NCI-H69 (cell line): ENCODE measurements at regions not wholly inside any gene's neighbourhood (a gene's known extent, or its start where the extent isn't known, plus 50 kb on each side); places are given as distances from the start of the nearest gene placed in this dataset.

Experiments used
- DNase-seq: peaks from one replicate; lab custom pipeline; 2025; lab: John Stamatoyannopoulos, UW

DNA sequence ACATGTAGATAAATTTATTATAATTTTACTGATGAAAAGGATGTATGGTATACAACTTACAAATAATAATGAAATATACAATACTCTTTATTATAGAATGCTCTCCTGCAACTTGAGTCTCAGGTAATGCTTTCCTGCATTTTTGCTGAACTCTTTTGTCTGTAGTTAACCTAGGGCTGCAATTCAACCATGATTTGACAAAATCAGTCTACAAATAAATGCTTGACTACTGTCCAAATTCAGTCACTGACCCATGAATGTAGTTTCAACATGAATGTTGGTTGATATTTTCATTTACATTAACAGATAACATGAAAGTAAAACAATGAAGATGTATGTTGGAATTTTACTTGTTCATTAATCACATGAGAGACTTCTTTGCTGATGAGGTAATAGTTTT, 320.9 kb downstream of the ZSWIM6 start:
- DNase-seq, result no peak

DNA sequence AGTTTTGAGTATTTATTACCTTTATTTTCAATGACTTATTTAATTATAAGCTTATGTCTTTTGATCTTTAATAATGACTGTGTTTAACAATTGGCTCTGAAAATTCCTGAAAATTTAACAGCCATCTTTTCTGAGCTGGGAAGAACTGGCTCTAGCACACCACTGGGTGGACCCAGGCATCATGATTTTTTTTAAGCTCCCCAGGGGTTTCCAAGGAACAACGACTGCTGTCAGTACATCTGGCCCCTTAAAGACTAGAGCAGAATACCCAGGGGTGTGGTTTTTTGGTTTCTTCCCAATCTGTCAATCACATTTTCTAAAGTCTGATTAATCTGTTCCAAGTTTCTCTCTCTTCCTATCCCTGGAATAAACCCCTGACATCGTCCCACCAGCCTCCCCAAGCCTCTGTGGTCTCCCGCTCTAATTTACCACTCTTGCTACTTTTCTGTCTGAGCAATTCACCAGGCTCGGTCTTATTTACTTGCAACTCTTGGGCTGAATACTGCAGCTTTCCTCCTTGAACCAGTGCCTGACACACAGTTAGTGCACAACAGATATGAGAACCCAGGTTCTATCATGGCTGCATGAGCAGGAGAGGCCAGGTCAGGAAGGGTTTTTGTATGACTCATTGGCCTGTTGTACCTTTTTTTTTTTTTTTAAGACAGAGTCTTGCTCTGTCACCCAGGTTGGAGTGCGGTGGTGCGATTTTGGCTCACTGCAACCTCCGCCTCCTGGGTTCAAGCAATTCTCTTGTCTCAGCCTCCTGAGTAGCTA, 321.9 kb downstream of the ZSWIM6 start:
- peak; percentile 62 for DNase-seq

DNA sequence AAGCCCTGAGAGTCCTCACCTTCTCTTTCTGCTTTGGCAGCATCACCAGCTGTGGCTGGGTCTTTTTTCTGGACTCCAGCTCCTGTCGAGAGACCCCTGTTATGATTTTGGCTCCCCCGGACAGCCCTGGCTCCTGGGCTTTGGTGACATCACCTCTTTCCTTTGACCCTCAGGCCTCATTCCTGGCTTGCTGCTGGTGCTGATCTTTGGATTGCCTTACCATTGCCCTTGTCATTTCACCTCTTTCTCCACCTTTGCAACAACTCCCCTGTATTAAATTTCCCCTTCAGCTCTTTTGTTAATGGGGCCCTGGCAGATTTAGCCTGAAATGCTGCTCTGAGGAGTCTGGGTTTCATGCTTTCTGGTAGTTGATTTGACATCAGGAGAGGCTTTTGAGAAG, 322.8 kb downstream of the ZSWIM6 start:
- no peak for DNase-seq

DNA sequence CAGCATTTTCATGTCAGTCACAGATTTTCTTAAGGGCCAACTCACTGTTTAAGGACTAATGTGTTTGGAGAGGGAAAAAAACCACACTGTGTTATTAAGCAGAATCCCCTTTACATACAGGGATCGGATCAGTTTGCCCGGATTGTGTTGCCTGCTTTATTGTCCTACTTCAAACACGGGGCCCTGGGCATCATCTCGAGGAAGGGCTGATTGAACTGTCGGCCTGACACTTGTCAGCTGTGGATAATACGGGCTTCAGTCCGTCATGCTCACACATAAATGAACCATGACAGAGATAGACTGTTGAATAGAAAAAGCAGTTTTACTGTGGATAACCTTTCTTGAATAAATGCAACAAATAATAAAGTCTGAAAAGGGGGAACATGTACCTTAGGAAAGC, 325.0 kb downstream of the ZSWIM6 start:
- DNase-seq, result no peak

DNA sequence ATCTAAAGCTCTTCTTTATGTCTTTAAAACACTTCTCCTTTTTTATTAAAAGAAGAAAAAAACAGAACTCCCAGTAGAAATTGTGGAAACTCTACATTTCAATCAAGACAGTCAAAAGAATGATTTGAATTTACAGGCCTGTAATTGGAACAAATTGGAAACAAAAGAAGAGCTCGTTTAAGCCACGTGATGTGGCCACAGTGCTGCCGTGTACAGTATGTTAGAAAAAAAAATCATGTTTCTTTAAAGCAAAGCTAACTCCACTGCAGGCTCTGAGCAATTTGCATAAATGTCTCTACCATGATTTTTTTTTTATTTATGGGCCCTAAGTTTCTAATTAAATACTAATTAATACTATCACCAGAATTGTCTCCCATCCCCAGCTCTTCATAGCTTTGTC, 325.6 kb downstream of the ZSWIM6 start:
- DNase-seq, result no peak

DNA sequence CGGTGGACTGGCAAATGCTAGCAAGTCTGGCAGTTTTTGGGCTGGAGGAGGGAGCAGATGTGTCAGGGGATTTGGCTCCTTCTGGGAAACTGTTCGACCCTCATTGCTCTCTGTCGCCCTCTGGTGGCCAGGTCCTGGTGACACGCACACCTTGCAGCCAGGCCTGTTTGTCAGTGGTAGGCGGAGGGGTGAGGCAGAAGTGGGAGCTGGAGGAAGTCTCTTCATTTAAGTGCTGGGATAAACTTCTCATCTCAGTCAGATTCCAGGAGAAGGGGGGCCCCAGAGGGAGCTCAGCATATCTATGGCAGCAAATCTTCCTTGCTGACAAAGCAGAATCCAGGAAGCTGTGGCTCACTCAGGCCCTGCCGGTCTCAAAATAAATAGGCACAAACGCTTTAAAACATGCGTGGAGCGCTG, 326.5 kb downstream of the ZSWIM6 start:
- DNase-seq, result peak; percentile 91

DNA sequence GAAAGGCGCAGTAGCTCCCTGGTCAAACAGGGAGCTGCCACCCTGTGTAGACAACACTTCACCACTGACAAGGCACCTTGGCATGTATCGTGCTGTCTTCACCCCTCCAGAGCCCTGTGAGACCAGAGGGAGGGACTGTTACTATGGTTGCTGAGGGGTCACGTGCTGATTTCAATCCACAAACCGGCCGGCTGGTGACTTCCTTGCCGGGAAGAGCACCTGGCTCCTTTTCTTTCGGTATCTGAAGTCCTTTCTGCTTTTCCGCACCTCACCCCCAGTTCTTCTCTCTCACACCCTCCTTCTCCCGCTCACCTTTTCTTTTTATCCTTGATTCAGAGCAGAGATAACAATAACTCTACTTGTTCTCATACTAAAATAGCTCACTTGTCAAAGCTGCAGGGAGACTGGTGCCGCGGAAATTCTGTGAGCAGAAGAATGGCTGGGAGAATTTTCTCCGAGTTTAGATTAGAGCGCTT, 327.2 kb downstream of the ZSWIM6 start:
- no peak for DNase-seq

DNA sequence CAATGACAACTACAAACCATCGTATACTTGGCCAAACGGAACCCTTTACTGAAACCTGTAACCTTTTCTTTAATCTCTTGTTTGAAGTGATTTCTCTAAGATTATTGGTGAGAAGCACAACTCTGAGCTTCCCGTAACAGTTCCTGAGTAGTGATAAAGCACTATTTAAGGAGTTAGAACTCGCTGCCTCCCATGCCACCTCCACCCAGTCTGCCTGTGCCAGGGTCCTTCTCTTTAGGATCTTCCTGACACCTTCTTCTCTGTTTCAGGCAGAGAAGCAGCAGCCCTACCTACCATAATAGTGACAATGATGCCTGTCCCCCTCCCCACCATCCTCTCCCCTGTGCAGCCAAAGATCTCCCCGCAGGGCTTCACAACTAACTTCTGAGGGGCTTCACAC, 330.6 kb downstream of the ZSWIM6 start:
- DNase-seq, result no peak

DNA sequence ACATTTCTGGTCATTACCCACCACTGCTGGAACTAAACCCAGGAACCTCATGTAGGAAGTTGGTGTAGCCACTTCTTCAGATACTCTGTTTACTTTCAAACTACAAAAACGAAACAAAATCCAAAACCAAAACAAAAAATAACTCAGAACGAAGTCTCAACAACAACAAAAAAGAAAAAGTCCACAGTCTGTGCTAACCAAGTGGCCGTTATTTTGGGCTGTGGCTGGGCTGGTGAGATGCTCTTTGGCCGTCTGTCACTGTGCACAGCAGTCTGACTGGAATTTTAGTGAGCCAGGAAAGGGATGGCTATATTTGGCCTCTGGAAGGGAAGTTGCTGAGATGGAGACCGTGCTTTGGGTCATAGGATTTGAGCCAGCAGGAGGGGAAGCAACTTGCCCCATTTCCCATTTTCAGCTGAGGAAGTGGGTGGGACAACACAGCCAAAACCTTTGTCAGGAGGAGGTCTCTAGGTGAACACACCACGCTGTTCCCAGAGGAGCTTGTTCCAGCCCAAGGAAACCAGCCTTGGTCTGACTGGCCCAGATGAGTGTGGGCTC, 334.1 kb downstream of the ZSWIM6 start:
- DNase-seq, result no peak

DNA sequence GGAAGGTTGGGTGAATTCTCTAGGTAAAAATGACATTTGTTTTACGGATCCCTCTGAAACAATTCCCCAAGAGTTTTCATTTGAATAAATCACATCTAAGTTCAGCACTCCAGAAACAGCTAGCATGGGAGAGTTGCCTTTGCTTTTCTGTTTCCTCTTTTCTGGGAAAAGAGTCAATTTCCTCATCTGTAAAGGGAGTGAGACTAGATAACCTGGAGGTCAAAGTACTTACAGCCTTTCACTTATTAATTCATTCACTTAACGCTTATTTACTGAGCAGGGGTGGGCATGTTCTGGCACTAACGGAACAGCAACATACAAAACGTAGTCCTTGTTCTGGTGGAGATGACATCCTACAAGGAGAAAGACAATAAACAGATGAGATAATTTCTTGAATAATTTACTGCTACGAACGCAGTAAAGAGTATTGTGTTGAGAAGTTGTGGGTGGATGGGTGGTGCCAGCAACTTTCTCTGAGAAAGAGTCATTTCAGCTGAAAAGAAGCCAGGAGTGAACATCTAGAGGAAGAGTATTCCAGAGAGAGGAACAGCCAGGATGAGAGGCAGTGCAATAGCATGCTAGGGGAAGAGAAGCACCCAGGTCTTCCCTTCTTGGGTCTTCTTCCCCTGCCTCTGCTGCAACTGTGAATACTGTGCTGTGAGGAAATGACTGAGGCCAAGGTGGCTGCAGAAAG, 335.6 kb downstream of the ZSWIM6 start:
- no peak for DNase-seq

DNA sequence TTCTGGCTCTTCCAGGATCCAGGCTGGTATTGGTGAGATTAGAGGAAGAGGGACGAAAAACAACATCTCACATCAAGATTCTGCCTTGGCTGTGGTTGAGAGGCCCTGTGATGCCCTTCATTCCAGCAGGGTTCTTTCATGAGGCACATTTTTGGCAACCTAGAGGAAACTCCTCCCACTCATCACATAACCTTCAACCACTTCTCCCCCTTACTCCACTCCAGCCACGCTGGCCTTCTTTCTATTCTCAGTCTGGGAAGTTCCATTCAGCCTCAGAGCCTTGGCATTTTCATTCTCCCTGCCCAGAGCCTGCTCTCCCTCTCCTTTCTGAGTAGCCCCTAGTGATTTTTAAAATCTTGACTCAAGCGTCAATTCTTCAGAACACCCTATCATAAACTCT, 337.5 kb downstream of the ZSWIM6 start:
- DNase-seq, result no peak

DNA sequence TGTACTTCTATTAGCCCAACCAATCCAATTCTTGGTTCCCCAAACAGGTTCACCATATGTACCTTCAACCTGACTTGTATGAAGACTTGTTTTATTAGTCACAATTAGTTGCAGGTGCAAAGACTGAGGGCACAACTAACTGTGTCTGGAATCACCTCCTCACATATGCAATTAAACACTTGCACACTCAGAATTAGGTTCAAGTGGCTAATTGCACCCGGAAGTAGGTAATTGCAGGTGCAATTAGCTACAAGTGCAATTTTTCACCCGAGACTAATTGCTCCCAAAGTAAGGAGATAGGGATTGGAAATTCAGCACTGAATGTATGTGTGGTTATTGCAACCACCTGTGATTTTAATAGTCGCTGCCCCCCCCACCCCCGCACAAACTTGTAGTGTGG, 338.9 kb downstream of the ZSWIM6 start:
- peak; percentile 86 for DNase-seq

DNA sequence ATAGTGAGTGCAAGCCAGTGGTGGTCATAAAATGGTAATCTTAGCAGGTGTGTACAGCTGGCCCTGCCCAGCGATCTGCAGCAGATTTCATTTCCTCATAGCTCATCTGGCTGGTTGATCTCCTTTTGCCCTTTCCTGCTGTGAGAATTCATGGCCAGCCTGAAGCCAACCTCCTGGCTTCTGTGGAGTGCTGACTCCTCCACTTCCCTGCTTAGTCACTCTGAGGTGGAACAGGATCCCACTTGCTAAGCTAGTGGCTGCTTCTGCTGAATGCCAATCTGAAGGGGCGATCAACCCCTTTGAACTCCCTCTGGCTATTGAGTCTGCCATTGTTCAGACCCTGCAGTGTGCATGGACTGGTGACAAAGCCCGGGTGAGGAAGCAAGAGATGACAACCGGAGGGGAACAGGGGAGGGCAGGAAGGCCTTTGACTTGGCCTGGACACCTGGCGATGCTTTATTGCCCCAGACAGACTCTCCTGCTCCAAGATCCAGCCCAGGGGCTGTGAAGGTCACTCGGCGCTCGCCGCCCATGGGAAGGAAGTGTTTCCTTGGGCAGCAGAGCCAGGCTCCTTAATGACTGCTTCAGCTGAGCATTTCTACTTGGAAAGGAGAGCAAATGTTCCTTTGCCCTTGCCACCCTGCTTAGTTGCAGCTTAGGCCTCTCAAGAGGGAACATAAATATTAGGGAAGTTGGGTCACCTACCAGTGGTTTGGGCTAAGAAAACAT, 341.1 kb downstream of the ZSWIM6 start:
- peak; percentile 65 for DNase-seq

DNA sequence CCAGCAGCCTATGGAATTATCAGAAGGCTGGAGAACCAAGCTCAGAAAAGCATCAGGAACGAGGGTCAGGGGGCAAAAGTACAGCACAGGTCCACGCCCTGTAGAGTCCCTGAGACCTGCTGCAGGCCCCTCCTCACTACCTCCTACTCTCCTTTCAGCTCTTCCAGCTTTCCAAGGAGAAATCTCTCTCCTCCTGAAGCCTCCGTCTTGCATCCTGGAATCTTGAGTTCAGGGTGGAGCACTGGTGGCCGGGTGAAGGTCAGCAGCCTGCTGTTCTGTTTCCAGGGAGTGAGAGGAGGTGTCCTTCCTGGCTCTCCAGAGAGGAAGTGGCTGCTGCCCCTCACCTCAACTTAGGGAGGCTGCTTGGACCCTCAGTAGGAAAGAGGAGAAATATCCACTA, 342.3 kb downstream of the ZSWIM6 start:
- no peak for DNase-seq

DNA sequence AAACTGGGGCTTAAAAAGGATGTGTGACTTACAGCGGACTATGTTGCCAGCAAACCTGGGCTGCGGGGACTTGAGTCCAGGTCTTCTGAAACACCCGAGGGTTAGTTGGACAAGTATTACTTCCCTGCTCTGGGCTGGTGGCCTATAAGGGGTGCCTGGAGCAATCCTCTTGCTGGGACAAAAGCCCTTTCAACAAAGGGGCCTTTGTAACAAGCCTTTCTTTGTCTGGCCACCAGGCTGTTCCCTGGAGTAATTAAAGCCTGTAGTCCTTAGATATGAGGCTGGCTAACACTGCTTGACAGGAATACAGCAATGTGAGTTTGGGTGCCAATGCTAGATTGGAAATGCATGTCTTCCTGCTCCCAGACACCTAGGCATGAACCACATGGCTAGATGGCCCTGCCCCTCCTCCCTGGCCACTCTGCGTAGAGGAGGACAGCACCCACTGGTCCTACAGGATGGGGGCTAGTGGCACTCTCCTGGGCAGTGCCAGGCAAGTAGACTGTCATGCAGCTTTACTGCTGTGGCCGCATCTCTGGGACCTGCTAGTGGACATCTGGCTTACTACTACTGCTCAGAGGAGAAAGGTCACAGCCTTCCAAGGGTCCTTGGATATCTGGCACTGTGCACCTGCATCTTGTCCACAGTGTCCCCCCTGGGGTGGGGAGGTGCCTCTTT, 343.1 kb downstream of the ZSWIM6 start:
- peak; percentile 46 for DNase-seq

DNA sequence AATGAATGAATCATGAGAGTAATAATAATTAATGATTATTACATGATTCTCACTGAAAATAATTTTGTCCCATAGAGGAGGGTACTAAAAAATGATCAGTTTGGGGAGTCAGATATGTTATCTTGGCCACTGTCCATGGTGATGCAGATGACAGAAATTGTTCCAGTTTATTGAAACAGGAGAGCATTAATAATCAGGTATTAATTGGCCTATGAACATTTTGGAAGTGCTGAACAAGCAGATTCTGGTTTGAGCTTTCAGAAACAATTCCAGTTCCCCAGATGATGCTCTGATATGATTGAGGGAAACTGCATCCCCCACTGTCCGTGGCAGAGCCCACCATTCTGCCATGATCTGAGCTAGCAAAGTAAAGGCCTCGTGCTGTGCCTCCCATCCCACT, 345.2 kb downstream of the ZSWIM6 start:
- DNase-seq, result no peak

DNA sequence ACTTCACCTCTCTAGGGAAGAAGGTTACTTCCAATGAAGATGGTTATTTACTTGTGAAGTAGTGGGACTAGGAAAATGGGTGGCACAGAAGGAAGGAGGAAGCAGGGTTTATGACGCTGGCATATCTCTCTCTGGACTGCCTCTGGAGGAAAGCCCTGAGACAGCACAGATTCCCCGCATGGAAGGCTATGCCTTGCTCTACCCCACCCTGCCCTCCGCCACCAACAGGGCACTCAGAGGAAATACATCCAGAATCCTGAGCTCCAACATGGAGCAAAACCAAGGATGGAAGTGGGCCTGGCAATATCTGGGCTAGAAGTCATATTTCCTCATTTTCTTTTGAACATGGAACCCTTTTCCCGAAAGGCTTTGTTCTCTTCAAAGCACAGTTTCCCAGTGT, 346.9 kb downstream of the ZSWIM6 start:
- DNase-seq, result no peak

DNA sequence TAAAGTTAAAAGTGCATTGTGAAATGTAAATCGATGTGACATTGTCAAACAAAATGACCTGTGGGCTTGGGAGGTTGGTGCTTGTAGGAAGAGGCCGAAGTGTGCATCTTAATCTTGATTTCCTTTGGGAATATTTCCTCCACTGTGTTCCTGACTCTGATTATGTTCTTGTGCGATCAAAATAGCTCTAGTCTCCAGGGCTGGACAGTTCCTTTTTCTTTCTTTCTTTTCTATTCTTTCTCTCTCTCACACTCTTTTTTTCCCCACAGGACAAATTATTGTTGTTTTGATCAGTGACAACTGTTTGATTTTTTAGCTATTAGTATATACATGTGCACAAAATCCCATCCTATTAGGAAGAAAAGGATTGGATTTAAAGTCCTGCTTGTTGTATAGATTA, 347.5 kb downstream of the ZSWIM6 start:
- DNase-seq, result no peak

DNA sequence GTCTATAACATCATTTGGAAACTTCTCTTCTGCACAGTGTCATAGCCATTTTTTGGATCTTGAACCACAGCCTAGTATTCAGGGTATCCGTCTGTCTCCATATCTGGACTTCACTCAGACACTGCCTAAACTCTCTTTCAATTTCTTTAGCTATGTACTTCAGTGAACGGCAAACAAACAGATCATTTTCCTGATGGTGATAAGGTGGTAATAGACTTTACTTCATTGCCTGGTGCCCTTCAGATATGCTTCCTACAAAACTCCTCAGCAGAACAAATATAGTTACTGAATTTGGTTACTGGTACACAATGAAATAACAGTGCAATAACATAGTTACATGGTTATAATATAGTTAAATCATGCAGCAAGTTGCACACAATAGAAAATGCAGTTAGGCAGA, 348.2 kb downstream of the ZSWIM6 start:
- DNase-seq, result no peak

DNA sequence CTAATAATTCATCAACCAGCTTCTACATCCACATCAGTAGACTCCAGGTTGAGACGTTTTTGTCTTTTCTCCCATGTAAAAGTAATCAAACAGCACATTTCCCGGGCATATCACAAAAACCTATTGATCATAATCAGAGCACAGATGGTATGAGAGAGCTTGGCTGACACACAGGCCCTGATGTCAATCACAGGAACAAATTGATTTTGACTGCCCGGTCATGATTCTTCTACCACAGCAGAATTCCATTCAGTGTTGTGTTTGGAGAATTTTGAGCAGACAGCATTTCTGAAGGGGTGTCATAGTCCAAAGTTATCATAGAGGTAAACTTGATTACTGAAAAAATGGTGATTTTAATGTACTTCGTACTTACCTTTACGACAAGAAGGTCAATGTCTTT, 351.1 kb downstream of the ZSWIM6 start:
- no peak for DNase-seq

DNA sequence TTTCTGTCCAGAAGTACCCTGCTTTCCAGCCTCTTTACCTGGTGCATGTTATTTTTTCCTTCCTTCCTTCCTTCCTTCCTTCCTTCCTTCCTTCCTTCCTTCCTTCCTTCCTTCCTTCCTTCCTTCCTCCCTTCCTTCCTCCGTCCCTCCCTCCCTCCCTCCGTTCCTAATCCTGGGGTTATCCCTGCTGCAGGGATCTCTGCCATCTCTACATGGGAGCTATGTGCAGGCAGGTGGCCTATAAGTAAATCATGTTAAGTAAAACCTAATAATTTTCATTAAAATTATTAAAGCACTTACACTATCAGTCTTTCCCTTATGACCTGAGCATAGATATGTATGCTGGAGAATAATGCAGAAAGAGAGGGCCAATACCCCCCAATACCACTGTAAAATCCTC, 351.9 kb downstream of the ZSWIM6 start:
- DNase-seq, result no peak
